ENCODE measurements at regions not wholly inside any gene's neighbourhood (a gene's known extent, or its start where the extent isn't known, plus 50 kb on each side); places are given as distances from the start of the nearest gene placed in this dataset.

GRCh38 chr2:81529944-81530343 is 1225.4 kb upstream of the LRRTM1 start:
- Histone ChIP-seq H3K4me1 (no peaks in the 10 kb centered on the region), H3K27me3 (ENCODE audit: low read depth) (no peaks in the 10 kb centered on the region), H3K4me3 (no peak overlapping the region), H3K36me3 (no peaks in the 10 kb centered on the region), H3K27ac (replicated peaks) (no peak overlapping the region), H3K9me3 (replicated peaks) (peaks cover 19% of the 10 kb centered on the region)
- intact Hi-C loops (cut with micrococcal nuclease), result no loop called here
- TF ChIP-seq CTCF (IDR thresholded peaks at IDR 0.05; ENCODE audit: borderline replicate concordance), result no peak
- DNase-seq, result no peak

GRCh38 chr2:81528852-81529480 is 1224.4 kb upstream of the LRRTM1 start:
- no peak overlapping the region for H3K27ac ChIP-seq (replicated peaks)
- H3K27me3 ChIP-seq (ENCODE audit: low read depth), result no peaks in the 10 kb centered on the region
- intact Hi-C loops (cut with micrococcal nuclease), result no loop called here
- no peaks in the 10 kb centered on the region for H3K4me1 ChIP-seq
- no peak for DNase-seq
- H3K9me3 ChIP-seq (replicated peaks), result peaks cover 19% of the 10 kb centered on the region
- H3K36me3 ChIP-seq, result no peaks in the 10 kb centered on the region
- TF ChIP-seq CTCF (IDR thresholded peaks at IDR 0.05; ENCODE audit: borderline replicate concordance), result no peak
- H3K4me3 ChIP-seq, result no peak overlapping the region

GRCh38 chr2:81523344-81523743 is 1218.8 kb upstream of the LRRTM1 start:
- H3K4me1 ChIP-seq, result no peaks in the 10 kb centered on the region
- H3K27ac ChIP-seq (replicated peaks), result no peak overlapping the region
- peaks cover 15% of the 10 kb centered on the region for H3K9me3 ChIP-seq (replicated peaks)
- TF ChIP-seq CTCF (IDR thresholded peaks at IDR 0.05; ENCODE audit: borderline replicate concordance), result no peak
- no peak for DNase-seq
- no peaks in the 10 kb centered on the region for H3K27me3 ChIP-seq (ENCODE audit: low read depth)
- H3K4me3 ChIP-seq, result no peak overlapping the region
- no peaks in the 10 kb centered on the region for H3K36me3 ChIP-seq
- intact Hi-C loops (cut with micrococcal nuclease), result no loop called here

- Histone ChIP-seq H3K27me3 (ENCODE audit: low read depth) (no peaks in the 10 kb centered on the region), H3K9me3 (replicated peaks) (peaks cover 11% of the 10 kb centered on the region), H3K27ac (replicated peaks) (no peak overlapping the region), H3K36me3 (no peaks in the 10 kb centered on the region), H3K4me3 (no peak overlapping the region), H3K4me1 (no peaks in the 10 kb centered on the region)
- DNase-seq, result no peak
- intact Hi-C loops (cut with micrococcal nuclease), result no loop called here
- no peak for TF ChIP-seq CTCF (IDR thresholded peaks at IDR 0.05; ENCODE audit: borderline replicate concordance)
These were observed 1208.8 kb upstream of the LRRTM1 start for GRCh38 chr2:81513328-81513727.

GRCh38 chr2:81505586-81505985 is 1201.0 kb upstream of the LRRTM1 start:
- TF ChIP-seq CTCF (IDR thresholded peaks at IDR 0.05; ENCODE audit: borderline replicate concordance), result no peak
- intact Hi-C loops (cut with micrococcal nuclease), result no loop called here
- Histone ChIP-seq H3K27ac (replicated peaks) (no peak overlapping the region), H3K4me1 (no peaks in the 10 kb centered on the region), H3K4me3 (no peak overlapping the region), H3K9me3 (replicated peaks) (peaks cover 6% of the 10 kb centered on the region), H3K27me3 (ENCODE audit: low read depth) (no peaks in the 10 kb centered on the region), H3K36me3 (no peaks in the 10 kb centered on the region)
- DNase-seq, result no peak

Measured in left ventricle myocardium inferior (tissue), 1 donor.